ENCODE measurements at regions not wholly inside any gene's neighbourhood (a gene's known extent, or its start where the extent isn't known, plus 50 kb on each side); places are given as distances from the start of the nearest gene placed in this dataset.
A peak's percentile ranks its signal among the peaks of the same experiment; 100 is the strongest.

DNA sequence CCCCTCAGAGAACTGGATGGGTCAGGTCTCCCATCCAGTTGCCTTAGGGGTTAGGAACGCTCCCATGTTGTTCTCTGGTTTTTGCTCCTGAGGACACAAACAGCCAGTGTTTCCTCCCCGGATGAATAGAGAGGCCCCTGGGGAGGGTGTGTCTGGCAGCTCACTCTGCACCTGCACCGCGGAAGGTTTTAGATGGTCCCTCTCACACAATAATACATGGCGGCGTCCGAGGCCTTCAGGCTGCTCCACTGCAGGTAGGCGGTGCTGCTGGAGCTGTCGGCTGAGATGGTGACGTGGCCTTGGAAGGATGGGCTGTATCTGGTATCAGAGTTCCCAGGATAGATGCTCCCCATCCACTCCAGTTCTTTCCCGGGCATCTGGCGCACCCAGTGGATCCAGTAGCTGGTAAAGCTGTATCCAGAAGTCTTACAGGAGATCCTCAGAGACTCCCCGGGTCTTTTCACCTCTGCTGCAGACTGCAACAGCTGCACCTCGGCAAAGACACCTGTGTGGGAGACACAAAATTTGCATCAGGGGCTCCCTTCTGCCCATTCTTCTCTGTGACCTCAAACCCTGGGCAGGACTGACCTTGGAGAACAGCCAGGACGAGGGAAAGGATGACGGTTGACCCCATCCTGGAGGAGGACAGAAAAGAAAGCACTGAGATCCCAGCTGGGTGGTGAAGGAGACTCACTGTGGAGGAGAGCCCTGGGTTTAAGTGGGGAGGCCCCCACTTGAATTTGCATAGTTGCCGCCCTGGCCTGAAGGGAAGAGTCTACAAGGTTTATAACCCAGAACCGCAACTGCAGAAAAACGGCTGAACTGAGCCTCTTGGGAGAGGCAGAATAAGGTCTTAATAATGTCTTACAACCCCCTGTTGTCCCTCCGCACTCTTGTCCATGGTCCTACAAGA, 1324.8 kb downstream of the TMEM121 start:
- Histone ChIP-seq H3K4me3 (no peak overlapping the region), H3K27ac (no peak overlapping the region), H3K9me3 (no peaks in the 10 kb centered on the region), H3K4me1 (peaks cover 0 to 4% (median 0%) of the 10 kb centered on the region in 3 donors), H3K27me3 (peaks cover 0 to 10% (median 0%) of the 10 kb centered on the region in 4 donors), H3K36me3 (no peaks in the 10 kb centered on the region)
- TF ChIP-seq POLR2A (IDR thresholded peaks at IDR 0.05), result no peak
- TF ChIP-seq, protein P1, sequence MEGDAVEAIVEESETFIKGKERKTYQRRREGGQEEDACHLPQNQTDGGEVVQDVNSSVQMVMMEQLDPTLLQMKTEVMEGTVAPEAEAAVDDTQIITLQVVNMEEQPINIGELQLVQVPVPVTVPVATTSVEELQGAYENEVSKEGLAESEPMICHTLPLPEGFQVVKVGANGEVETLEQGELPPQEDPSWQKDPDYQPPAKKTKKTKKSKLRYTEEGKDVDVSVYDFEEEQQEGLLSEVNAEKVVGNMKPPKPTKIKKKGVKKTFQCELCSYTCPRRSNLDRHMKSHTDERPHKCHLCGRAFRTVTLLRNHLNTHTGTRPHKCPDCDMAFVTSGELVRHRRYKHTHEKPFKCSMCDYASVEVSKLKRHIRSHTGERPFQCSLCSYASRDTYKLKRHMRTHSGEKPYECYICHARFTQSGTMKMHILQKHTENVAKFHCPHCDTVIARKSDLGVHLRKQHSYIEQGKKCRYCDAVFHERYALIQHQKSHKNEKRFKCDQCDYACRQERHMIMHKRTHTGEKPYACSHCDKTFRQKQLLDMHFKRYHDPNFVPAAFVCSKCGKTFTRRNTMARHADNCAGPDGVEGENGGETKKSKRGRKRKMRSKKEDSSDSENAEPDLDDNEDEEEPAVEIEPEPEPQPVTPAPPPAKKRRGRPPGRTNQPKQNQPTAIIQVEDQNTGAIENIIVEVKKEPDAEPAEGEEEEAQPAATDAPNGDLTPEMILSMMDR (IDR thresholded peaks at IDR 0.05), result no peak
- intact Hi-C loops (cut with DNase I), result no loop called here
- DNase-seq, result no peak
- WGBS, 2 donors, result 72 to 78% methylated on average over 9 to 12 of the region's 20 CpGs

DNA sequence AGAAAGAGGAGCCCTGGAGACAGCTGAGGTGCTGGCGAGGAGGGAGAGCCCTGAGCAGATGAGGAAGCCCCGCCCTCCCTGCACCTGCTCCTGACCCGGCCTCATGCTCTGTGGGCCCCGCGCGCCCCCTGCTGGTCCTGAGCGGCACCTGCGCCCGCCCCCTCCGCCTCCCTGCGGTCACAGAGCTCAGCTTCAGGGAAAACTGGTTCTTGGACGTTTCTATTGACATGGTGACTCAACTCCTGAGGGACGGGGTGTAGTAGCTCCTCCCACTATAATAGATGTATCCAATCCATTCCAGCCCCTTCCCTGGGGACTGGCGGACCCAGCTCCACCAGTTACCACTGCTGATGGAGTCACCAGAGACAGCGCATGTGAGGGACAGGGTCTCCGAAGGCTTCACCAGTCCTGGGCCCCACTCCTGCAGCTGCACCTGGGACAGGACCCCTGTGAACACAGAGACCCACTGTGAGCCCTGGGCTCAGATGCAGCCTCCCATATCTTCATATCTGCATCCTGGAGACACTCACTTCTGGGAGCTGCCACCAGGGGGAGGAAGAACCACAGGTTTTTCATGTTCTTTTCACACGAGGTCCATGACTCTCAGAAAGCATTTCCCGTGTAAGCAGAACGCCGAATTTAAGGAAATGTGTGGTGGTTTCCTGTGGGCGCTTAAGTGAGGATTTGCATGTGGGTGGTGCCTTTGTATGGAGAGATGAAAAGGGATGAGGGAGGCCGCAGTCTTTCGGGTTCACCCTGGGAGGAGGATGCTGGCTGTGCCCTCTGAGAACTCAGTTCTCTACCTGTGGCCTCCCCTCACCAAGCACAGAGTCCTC, 1346.4 kb downstream of the TMEM121 start:
- intact Hi-C loops (cut with DNase I), result no loop called here
- no peaks in the 10 kb centered on the region for H3K9me3 ChIP-seq
- no peak for DNase-seq
- H3K36me3 ChIP-seq, result no peaks in the 10 kb centered on the region
- no peak overlapping the region for H3K27ac ChIP-seq
- no peaks in the 10 kb centered on the region for H3K4me1 ChIP-seq
- H3K4me3 ChIP-seq, result no peak overlapping the region
- WGBS, 2 donors, result 57 to 67% methylated on average over 10 to 13 of the region's 23 CpGs
- TF ChIP-seq, protein P1 (IDR thresholded peaks at IDR 0.05), result peak in 5 of 6 experiments; percentile 15 to 77 (median 36)
- TF ChIP-seq POLR2A (IDR thresholded peaks at IDR 0.05), result no peak
- H3K27me3 ChIP-seq, result peaks cover 0 to 46% (median 0%) of the 10 kb centered on the region in 4 donors

DNA sequence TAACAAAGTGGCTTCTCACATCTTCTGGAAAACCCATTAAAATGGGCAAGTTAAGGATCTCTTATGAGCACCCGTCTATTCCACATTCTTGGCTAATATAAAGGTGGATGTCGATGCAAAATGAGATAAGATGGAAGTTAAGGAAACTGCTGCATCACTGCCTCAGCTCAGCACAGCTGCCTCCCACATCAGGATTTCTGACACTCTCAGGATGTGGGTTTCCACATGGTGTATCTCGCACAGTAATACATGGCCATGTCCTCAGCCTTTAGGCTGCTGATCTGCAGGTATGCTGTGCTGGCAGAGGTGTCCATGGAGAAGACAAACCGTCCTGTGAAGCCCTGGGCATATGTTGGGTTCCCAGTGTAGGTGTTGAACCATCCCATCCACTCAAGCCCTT, 1348.0 kb downstream of the TMEM121 start:
- peaks cover 0 to 51% (median 0%) of the 10 kb centered on the region in 4 donors for H3K27me3 ChIP-seq
- no peaks in the 10 kb centered on the region for H3K36me3 ChIP-seq
- H3K9me3 ChIP-seq, result no peaks in the 10 kb centered on the region
- DNase-seq, result no peak
- no peaks in the 10 kb centered on the region for H3K4me1 ChIP-seq
- intact Hi-C loops (cut with DNase I), result no loop called here
- no peak overlapping the region for H3K27ac ChIP-seq
- H3K4me3 ChIP-seq, result no peak overlapping the region
- TF ChIP-seq, protein P1 (IDR thresholded peaks at IDR 0.05), result no peak
- no peak for TF ChIP-seq POLR2A (IDR thresholded peaks at IDR 0.05)
- 26 to 39% methylated on average over 3 of the region's 4 CpGs for WGBS, 2 donors

DNA sequence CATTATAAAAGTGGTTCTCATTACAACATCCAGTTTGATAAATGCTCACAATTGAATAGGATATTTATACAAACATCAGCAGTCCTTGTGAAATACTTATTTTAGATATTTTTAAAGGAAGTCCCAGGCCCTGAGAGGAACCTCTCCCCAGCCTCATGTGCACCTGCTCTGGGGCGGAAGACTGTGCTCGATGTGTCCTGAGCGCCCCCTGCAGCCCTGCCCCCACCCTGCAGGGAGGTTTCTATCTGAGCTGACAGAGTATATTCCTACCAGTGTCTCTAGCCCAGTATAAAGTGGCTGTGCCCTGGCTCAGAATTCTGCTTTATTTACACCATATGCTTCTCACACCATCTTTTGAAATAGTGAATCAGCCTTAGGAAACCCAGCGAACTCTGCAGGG, 1349.1 kb downstream of the TMEM121 start:
- H3K27ac ChIP-seq, result no peak overlapping the region
- H3K36me3 ChIP-seq, result no peaks in the 10 kb centered on the region
- WGBS, 2 donors, result 23 to 26% methylated on average over 4 of the region's 4 CpGs
- intact Hi-C loops (cut with DNase I), result no loop called here
- no peaks in the 10 kb centered on the region for H3K4me1 ChIP-seq
- H3K9me3 ChIP-seq, result no peaks in the 10 kb centered on the region
- no peak for TF ChIP-seq POLR2A (IDR thresholded peaks at IDR 0.05)
- TF ChIP-seq, protein P1 (IDR thresholded peaks at IDR 0.05), result no peak
- H3K4me3 ChIP-seq, result no peak overlapping the region
- DNase-seq, result no peak
- peaks cover 0 to 45% (median 0%) of the 10 kb centered on the region in 4 donors for H3K27me3 ChIP-seq

DNA sequence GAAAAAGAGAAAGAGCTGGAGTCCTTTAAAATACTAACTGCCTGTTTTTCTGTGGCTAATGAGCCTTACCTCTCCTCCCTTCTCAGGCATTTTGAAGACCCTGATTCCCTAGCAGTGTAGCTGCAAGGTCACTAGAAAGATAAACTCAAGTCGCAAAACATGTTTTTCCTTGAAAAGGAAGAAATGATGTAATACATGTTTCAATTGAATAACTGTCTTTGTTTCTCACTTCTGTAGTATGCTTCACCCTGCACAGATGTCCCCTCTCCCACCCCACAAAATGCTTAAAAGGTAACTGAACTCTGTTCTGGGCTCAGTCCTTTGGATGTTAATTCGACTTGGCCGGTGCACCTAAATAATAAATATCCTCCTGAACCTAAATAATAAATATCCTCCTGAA, 1350.3 kb downstream of the TMEM121 start:
- H3K27me3 ChIP-seq, result peaks cover 0 to 33% (median 0%) of the 10 kb centered on the region in 4 donors
- H3K27ac ChIP-seq, result no peak overlapping the region
- H3K4me3 ChIP-seq, result no peak overlapping the region
- no peaks in the 10 kb centered on the region for H3K36me3 ChIP-seq
- TF ChIP-seq, protein P1 (IDR thresholded peaks at IDR 0.05), result no peak
- TF ChIP-seq POLR2A (IDR thresholded peaks at IDR 0.05), result no peak
- DNase-seq, result no peak
- no peaks in the 10 kb centered on the region for H3K9me3 ChIP-seq
- WGBS, 2 donors, result 62 to 70% methylated on average over 3 of the region's 3 CpGs
- H3K4me1 ChIP-seq, result no peaks in the 10 kb centered on the region
- intact Hi-C loops (cut with DNase I), result no loop called here
